ENCODE measurements at regions not wholly inside any gene's neighbourhood (a gene's known extent, or its start where the extent isn't known, plus 50 kb on each side); places are given as distances from the start of the nearest gene placed in this dataset.
"Not testable (repeated sequence)": the region's sequence is repeated elsewhere in the genome, so short reads cannot be mapped to it uniquely, and the experiment has no call there.

DNA sequence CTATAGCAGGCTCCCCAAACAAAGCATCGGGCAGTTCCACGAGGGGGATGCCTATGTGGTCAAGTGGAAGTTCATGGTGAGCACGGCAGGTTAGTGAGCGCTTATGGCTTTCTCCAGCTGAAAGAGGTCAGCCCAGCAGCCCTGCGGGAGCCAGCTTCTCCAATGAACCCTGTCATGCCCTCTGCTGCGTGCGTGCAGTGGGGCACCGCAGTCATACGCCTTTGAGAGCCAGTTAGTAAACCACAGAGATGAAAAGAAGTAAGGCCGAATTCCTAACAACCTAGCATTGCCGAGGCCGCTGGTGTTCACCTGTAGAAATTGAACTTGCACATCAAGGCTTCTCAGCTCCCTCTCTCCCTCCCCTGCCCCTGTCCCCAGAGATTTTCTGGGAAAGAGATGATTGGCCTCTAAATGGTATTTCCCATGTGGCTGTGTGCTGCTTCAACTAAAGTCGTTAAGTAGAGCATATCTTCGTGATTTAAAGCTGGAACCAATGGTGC lies 75.1 kb upstream of the LYZL2 start:
- TF ChIP-seq, protein P1, sequence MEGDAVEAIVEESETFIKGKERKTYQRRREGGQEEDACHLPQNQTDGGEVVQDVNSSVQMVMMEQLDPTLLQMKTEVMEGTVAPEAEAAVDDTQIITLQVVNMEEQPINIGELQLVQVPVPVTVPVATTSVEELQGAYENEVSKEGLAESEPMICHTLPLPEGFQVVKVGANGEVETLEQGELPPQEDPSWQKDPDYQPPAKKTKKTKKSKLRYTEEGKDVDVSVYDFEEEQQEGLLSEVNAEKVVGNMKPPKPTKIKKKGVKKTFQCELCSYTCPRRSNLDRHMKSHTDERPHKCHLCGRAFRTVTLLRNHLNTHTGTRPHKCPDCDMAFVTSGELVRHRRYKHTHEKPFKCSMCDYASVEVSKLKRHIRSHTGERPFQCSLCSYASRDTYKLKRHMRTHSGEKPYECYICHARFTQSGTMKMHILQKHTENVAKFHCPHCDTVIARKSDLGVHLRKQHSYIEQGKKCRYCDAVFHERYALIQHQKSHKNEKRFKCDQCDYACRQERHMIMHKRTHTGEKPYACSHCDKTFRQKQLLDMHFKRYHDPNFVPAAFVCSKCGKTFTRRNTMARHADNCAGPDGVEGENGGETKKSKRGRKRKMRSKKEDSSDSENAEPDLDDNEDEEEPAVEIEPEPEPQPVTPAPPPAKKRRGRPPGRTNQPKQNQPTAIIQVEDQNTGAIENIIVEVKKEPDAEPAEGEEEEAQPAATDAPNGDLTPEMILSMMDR (optimal IDR thresholded peaks at IDR 0.05 in 1 of 3, IDR thresholded peaks at IDR 0.05 in 1 of 3, conservative IDR thresholded peaks at IDR 0.05 in 1 of 3; ENCODE audit: extremely low read depth in 1 of 3, insufficient read depth in 2 of 3, low read length in 3 of 3), result not testable (repeated sequence)
- TF ChIP-seq EZH2 (IDR thresholded peaks at IDR 0.05; ENCODE audit: low read length), result not testable (repeated sequence)
